Mesodermal cell (in vitro differentiated cells): ENCODE measurements at regions not wholly inside any gene's neighbourhood (a gene's known extent, or its start where the extent isn't known, plus 50 kb on each side); places are given as distances from the start of the nearest gene placed in this dataset.

ENCODE experiments used
- H3K27ac ChIP-seq: 2 replicates; pipeline ENCODE4 v1.7.0; 2013; ENCODE audit warnings: mild to moderate bottlenecking, low read depth, low read length, moderate library complexity; ENCODE audit not compliant: severe bottlenecking
- H3K36me3 ChIP-seq: 2 replicates; pipeline ENCODE4 v1.7.1; 2013; ENCODE audit warnings: mild to moderate bottlenecking, low read length, moderate library complexity; ENCODE audit not compliant: control insufficient read depth, insufficient read depth
- H3K4me1 ChIP-seq: one replicate; pipeline ENCODE4 v1.7.1; 2013; ENCODE audit warnings: mild to moderate bottlenecking, low read length; ENCODE audit not compliant: insufficient read depth, control insufficient read depth, poor library complexity, severe bottlenecking
- H3K4me3 ChIP-seq: 2 replicates; pipeline ENCODE4 v1.7.0; 2013; ENCODE audit warnings: low read length, control low read depth, mild to moderate bottlenecking; ENCODE audit not compliant: insufficient read depth, poor library complexity, severe bottlenecking; ENCODE audit errors: extremely low read depth
- H3K9me3 ChIP-seq: 2 replicates; pipeline ENCODE4 v1.7.1; 2013; ENCODE audit warnings: mild to moderate bottlenecking, low read length, moderate library complexity; ENCODE audit not compliant: control insufficient read depth
- WGBS, 2 experiments: methylation state at CpG; one replicate each; pipeline ENCODE4 v1.1.5; 2013; ENCODE audit warnings: missing lambda C conversion rate in 2 of 2; ENCODE audit not compliant: insufficient coverage in 2 of 2; 5-methylcytosine and 5-hydroxymethylcytosine counted together

DNA sequence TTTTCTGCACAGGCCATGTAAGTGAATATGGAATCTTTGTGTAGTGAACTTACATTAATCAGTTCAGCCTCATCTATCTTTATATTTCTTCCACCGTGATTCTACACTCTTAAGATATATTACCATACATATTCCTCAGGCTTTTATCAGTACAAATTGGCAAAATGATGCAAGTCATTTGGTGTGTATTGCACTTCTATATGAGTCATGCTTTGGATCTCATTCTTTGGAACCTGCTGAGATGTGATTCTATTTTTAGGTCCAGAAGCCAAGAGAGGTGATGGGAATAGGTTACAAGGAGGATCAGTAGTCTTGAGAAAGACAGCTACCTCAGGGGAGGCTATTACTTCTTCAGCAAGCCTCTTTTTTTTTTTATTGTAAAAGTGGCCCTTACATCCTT, 204.4 kb downstream of the ZNF330 start:
- H3K4me3 ChIP-seq = no peak overlapping the region
- H3K27ac ChIP-seq = no peak overlapping the region
- no peaks in the 10 kb centered on the region for H3K4me1 ChIP-seq
- no peaks in the 10 kb centered on the region for H3K9me3 ChIP-seq
- no peaks in the 10 kb centered on the region for H3K36me3 ChIP-seq
- WGBS, 2 experiments = no CpG with 5 or more reads among the region's 1 CpG

DNA sequence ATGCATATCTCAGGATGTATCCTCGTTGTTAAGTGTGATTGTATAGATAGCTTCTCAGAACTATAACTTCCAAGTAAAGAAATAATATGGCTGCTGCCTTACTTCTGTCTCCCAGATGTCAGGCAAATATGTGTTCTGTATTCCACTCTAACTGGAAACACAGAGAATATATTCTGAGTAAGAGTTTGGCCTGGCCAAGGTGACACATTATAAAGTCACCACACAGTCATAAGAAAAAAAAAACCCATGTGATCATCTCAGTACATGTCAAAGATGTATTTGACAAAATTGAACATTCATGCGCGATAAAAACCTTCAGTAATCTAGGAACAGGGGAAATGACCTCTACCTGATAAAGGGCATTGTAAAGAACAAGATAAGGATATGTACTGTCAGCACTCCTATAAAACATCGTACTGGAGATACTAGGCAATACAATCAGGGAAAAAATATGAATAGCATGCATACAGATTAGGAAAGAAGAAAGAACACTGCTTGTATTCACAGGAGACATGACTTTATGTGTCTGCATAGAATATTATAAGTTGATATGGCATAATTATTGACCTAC, 207.1 kb downstream of the ZNF330 start:
- no peak overlapping the region for H3K27ac ChIP-seq
- no peak overlapping the region for H3K4me3 ChIP-seq
- no peaks in the 10 kb centered on the region for H3K36me3 ChIP-seq
- no peaks in the 10 kb centered on the region for H3K9me3 ChIP-seq
- 80% methylated on average over 1 of the region's 4 CpGs; no CpG with 5 or more reads in 1 of the 2 experiments for WGBS, 2 experiments
- no peaks in the 10 kb centered on the region for H3K4me1 ChIP-seq

DNA sequence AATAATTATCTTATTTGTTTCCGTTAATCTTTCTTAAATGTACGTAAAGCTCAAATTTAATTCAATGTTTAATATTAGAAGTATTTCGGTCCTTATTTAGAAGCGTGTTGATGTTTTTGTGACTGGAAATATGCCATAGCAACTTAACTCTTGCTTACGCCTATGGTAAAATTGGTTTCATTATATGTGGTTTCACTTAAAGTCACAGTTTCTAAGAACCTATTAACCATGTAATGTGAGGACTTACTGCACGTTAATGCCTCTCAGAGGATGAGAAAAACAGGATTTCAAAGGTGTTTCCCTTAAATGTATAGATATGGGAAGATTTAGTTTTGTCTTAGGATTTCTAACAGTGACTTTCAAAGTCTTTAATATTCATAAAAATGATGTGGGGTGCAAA, 206.4 kb upstream of the IL15 start:
- H3K4me3 ChIP-seq = no peak overlapping the region
- no peak overlapping the region for H3K27ac ChIP-seq
- no peaks in the 10 kb centered on the region for H3K36me3 ChIP-seq
- WGBS, 2 experiments = 90 to 100% methylated on average over 1 to 2 of the region's 6 CpGs
- no peaks in the 10 kb centered on the region for H3K4me1 ChIP-seq
- H3K9me3 ChIP-seq = no peaks in the 10 kb centered on the region

DNA sequence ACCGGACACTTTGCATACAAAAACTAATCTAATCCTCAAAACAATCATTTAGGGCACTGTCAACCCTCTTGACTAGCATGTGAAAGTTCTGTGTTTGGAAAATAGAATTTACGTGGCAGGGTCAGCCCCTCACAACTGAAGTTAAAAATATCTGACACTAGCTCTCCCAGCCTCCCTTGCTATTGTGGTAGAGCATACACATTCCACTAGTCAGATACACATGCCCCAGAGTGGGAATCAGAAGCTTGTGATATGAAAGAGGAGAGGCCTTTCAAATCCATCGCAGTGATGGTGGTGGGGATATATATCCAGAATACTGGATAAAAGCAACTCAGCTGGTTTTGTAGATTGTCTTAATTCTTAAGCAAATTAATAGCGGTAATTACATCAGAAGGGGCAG, 205.7 kb upstream of the IL15 start:
- Histone ChIP-seq H3K4me1 (no peaks in the 10 kb centered on the region), H3K27ac (no peak overlapping the region), H3K4me3 (no peak overlapping the region), H3K9me3 (no peaks in the 10 kb centered on the region), H3K36me3 (no peaks in the 10 kb centered on the region)
- WGBS, 2 experiments = 92% methylated on average over 1 of the region's 4 CpGs; no CpG with 5 or more reads in 1 of the 2 experiments

DNA sequence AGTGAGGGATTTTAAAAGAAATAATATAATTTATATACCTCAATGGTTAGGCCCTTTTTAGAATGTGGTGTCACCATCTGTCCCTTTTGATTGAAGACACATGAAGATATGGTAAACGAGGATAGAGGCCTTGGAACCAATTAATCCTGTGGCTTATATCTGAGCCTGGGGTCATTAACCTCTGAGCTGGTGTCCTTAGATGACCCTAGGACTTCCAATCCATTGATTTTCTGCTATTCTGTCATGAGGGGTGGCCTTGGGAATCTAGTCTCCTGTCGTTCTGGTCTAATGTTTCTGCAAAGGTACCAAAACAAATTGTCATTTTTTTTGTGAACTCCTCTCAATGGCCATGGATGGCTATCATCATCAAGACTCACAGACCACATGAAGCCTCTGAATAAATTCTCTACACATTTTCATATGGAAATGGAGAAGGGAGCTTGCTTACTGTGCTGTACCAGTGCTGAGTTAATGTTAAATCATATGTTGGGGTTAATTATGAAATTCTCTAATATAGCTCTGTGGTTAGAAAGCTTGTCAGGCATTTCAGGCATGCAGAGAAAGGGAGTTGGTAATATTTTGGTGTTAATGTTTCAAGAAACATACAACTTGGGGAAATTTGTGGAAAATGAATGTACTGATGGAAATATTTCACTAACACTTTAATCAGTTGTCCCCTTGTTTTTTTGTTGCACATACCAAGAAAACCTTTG, 204.2 kb upstream of the IL15 start:
- H3K27ac ChIP-seq = no peak overlapping the region
- no peaks in the 10 kb centered on the region for H3K36me3 ChIP-seq
- H3K4me1 ChIP-seq = no peaks in the 10 kb centered on the region
- H3K4me3 ChIP-seq = no peak overlapping the region
- WGBS, 2 experiments = 63 to 71% methylated on average over 1 to 2 of the region's 2 CpGs
- H3K9me3 ChIP-seq = no peaks in the 10 kb centered on the region

GRCh38 chr4:141435446-141436225, 200.7 kb upstream of the IL15 start:
- no peak overlapping the region for H3K27ac ChIP-seq
- no peaks in the 10 kb centered on the region for H3K4me1 ChIP-seq
- H3K36me3 ChIP-seq = no peaks in the 10 kb centered on the region
- no peaks in the 10 kb centered on the region for H3K9me3 ChIP-seq
- WGBS, 2 experiments = no CpG with 5 or more reads among the region's 3 CpGs
- no peak overlapping the region for H3K4me3 ChIP-seq

DNA sequence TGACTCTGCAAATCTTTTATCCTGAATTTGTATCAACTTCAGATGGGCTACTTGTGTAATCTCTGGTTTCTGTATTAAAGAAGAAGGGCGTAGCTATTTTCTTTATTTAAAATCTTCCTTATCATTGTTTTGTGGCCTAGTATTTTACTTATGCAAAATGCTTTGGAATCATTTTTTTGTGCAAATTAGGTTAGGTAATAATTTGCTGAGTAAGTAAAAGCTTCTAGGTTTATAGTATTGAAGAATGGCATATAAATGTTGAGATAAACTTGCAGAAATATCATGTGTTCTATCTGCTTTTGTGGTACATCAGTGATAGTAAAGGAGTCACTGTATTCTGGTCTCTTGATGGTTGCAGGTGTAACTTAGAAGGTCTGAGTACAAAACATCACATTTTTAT, 197.2 kb upstream of the IL15 start:
- WGBS, 2 experiments = no CpG with 5 or more reads among the region's 1 CpG
- no peak overlapping the region for H3K27ac ChIP-seq
- no peaks in the 10 kb centered on the region for H3K9me3 ChIP-seq
- no peaks in the 10 kb centered on the region for H3K36me3 ChIP-seq
- H3K4me1 ChIP-seq = no peaks in the 10 kb centered on the region
- H3K4me3 ChIP-seq = no peak overlapping the region

DNA sequence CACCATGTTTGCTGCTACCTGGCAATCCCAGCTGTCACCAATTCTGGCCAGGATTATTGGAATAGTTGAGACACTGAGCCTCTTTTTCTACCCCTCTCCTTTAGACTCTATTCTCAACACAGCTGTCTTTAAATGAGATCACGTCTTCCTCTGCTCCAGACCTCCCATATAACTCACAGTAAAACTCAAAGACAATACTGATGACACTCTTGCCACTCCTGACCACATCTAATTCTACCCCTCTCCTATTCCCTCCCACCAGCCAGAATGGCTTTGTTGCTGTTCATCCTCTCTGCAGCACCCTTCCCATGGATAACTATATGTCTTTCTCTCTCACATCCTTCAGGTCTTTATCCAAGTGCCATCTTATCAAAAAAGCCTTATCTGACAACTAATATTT, 188.6 kb upstream of the IL15 start:
- no peak overlapping the region for H3K27ac ChIP-seq
- WGBS, 2 experiments = 69 to 92% methylated on average over 1 of the region's 1 CpG
- H3K4me1 ChIP-seq = no peaks in the 10 kb centered on the region
- no peaks in the 10 kb centered on the region for H3K9me3 ChIP-seq
- H3K36me3 ChIP-seq = no peaks in the 10 kb centered on the region
- H3K4me3 ChIP-seq = no peak overlapping the region

GRCh38 chr4:141448490-141448889, 187.9 kb upstream of the IL15 start:
- no peak overlapping the region for H3K4me3 ChIP-seq
- no peaks in the 10 kb centered on the region for H3K36me3 ChIP-seq
- WGBS, 2 experiments = no CpG with 5 or more reads among the region's 2 CpGs
- no peaks in the 10 kb centered on the region for H3K4me1 ChIP-seq
- no peak overlapping the region for H3K27ac ChIP-seq
- H3K9me3 ChIP-seq = no peaks in the 10 kb centered on the region

DNA sequence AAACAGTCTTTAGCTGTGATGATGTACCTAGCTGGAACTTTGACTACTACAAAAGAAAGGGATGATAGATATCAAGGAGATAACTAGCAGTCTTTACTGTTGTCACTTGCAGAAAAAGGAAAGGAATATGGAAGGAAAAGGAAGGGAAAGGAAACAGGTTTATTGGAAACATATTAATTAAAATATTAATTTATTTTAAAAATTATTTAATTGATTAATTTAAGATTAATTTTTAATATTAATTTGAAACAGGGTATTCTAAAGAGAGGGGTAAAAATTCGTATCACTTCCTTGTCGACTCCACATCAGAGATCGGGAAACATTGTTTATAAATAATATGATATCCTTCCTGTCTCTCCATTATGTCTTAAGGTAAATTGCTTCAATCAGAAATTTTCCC, 186.5 kb upstream of the IL15 start:
- no CpG with 5 or more reads among the region's 3 CpGs for WGBS, 2 experiments
- Histone ChIP-seq H3K27ac (no peak overlapping the region), H3K4me1 (no peaks in the 10 kb centered on the region), H3K36me3 (no peaks in the 10 kb centered on the region), H3K4me3 (no peak overlapping the region), H3K9me3 (no peaks in the 10 kb centered on the region)

DNA sequence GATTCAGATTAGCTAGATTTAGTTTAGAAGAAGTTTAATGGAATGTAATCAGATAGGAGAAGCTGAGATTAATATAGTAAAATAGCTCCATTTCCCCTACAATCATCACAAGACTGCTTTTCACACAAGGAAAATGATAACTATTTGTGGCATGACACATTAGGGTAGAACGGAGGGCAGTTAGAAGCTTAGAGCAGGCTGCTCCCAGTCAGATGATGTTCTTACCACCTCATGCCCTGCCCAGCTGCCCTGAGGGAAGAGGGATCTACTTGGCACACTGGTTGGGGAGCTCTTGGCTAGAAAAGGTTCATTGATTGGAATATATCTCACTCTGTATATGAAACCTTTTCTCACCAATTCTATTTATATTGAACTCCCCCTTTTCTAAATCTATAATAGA, 180.7 kb upstream of the IL15 start:
- Histone ChIP-seq H3K4me3 (no peak overlapping the region), H3K9me3 (no peaks in the 10 kb centered on the region), H3K4me1 (no peaks in the 10 kb centered on the region), H3K27ac (no peak overlapping the region), H3K36me3 (no peaks in the 10 kb centered on the region)
- WGBS, 2 experiments = no CpG with 5 or more reads among the region's 1 CpG
